Activated CD8-positive, alpha-beta T cell treated with anti-CD3 and anti-CD28 coated beads for 36 hours (primary cell): ENCODE measurements at regions not wholly inside any gene's neighbourhood (a gene's known extent, or its start where the extent isn't known, plus 50 kb on each side); places are given as distances from the start of the nearest gene placed in this dataset.
"Not testable (repeated sequence)": the region's sequence is repeated elsewhere in the genome, so short reads cannot be mapped to it uniquely, and the experiment has no call there.

Experiments
- ATAC-seq: fragments of 200-7000 bp; cut with Tn5 transposase; one replicate; pipeline ENCODE4 v1.10.0; 2021; ENCODE audit warnings: mild to moderate bottlenecking, moderate library complexity
- CTCF ChIA-PET: fragments of 350-600 bp; sonication (Branson Sonifier 250); formaldehyde crosslinking; loops from one replicate; lab custom pipeline; 2021; ENCODE audit warnings: antibody characterized with exemption; lab: Charles Lee
- POLR2A ChIA-PET: fragments of 350-600 bp; sonication (Branson Sonifier 250); formaldehyde crosslinking; loops from one replicate; lab custom pipeline; 2021; ENCODE audit warnings: antibody characterized with exemption; lab: Charles Lee
- DNase-seq: peaks from one replicate; pipeline ENCODE4 v3.0.0-alpha.2; 2020
- H3K27ac Mint-ChIP-seq: one replicate; pipeline ENCODE4 v1.8.0; 2021; ENCODE audit warnings: mild to moderate bottlenecking, mixed read lengths
- H3K27me3 Mint-ChIP-seq: one replicate; pipeline ENCODE4 v1.8.0; 2021; ENCODE audit warnings: mixed read lengths
- H3K36me3 Mint-ChIP-seq: one replicate; pipeline ENCODE4 v1.8.0; 2021; ENCODE audit warnings: low read depth, mixed read lengths
- H3K4me1 Mint-ChIP-seq: one replicate; pipeline ENCODE4 v1.8.0; 2021; ENCODE audit warnings: low read depth, mixed read lengths
- H3K4me3 Mint-ChIP-seq: one replicate; pipeline ENCODE4 v1.8.0; 2021; ENCODE audit warnings: mild to moderate bottlenecking, moderate library complexity, mixed read lengths
- H3K9me3 Mint-ChIP-seq: one replicate; pipeline ENCODE4 v1.8.0; 2021; ENCODE audit warnings: mixed read lengths
- CTCF ChIP-seq: fragments of 200-600 bp; IDR thresholded peaks from one replicate; pipeline ENCODE4 v1.8.0; 2022; ENCODE audit warnings: antibody characterized with exemption, mild to moderate bottlenecking
- intact Hi-C: fragments of 100-400 bp; cut with micrococcal nuclease; formaldehyde crosslinking; loops from one replicate; pipeline ENCODE4 v1.10.0; 2022

- Mint-ChIP-seq H3K27me3 (no peaks in the 10 kb centered on the region), H3K27ac (no peak overlapping the region), H3K4me1 (no peaks in the 10 kb centered on the region), H3K4me3 (no peak overlapping the region), H3K36me3 (no peaks in the 10 kb centered on the region), H3K9me3 (peaks cover 8% of the 10 kb centered on the region)
- no peak for TF ChIP-seq CTCF
- DNase-seq (no peak), ATAC-seq (no peak)
- POLR2A ChIA-PET = no interaction called here
- CTCF ChIA-PET = no interaction called here
- intact Hi-C loops = no loop called here
These were observed 424.4 kb upstream of the LMO3 start for GRCh38 chr12:17030338-17030737.

GRCh38 chr12:17028348-17028747 lies 422.4 kb upstream of the LMO3 start:
- intact Hi-C loops = no loop called here

GRCh38 chr12:17025424-17025823 lies 419.5 kb upstream of the LMO3 start:
- POLR2A ChIA-PET, H3K4me3 Mint-ChIP-seq, H3K36me3 Mint-ChIP-seq, DNase-seq, intact Hi-C loops, H3K27me3 Mint-ChIP-seq, H3K4me1 Mint-ChIP-seq, CTCF ChIA-PET, ATAC-seq, H3K27ac Mint-ChIP-seq: not testable (repeated sequence)
- H3K9me3 Mint-ChIP-seq = peaks cover 12% of the 10 kb centered on the region

More at GRCh38 chr12:17028348-17028747, 422.4 kb upstream of the LMO3 start:
- TF ChIP-seq CTCF = no peak
- DNase-seq (no peak), ATAC-seq (no peak)
- POLR2A ChIA-PET = no interaction called here
- Mint-ChIP-seq H3K9me3 (peaks cover 9% of the 10 kb centered on the region), H3K27me3 (no peaks in the 10 kb centered on the region), H3K4me1 (no peaks in the 10 kb centered on the region), H3K27ac (no peak overlapping the region), H3K36me3 (no peaks in the 10 kb centered on the region), H3K4me3 (no peak overlapping the region)
- CTCF ChIA-PET = no interaction called here

GRCh38 chr12:17020765-17021164 lies 414.8 kb upstream of the LMO3 start:
- TF ChIP-seq CTCF = no peak
- ChIA-PET CTCF (no interaction called here), POLR2A (no interaction called here)
- H3K27me3 Mint-ChIP-seq = no peaks in the 10 kb centered on the region
- intact Hi-C loops = no loop called here
- H3K36me3 Mint-ChIP-seq = no peaks in the 10 kb centered on the region
- H3K4me1 Mint-ChIP-seq = no peaks in the 10 kb centered on the region
- peaks cover 15% of the 10 kb centered on the region for H3K9me3 Mint-ChIP-seq
- DNase-seq = no peak
- H3K27ac Mint-ChIP-seq = no peak overlapping the region
- no peak overlapping the region for H3K4me3 Mint-ChIP-seq
- no peak for ATAC-seq

GRCh38 chr12:17017402-17017801 lies 411.4 kb upstream of the LMO3 start:
- Mint-ChIP-seq H3K9me3 (peaks cover 15% of the 10 kb centered on the region), H3K4me1 (no peaks in the 10 kb centered on the region), H3K27me3 (no peaks in the 10 kb centered on the region), H3K36me3 (no peaks in the 10 kb centered on the region), H3K27ac (no peak overlapping the region), H3K4me3 (no peak overlapping the region)
- POLR2A ChIA-PET = no interaction called here
- CTCF ChIA-PET = no interaction called here
- intact Hi-C loops = no loop called here
- DNase-seq (no peak), ATAC-seq (no peak)
- TF ChIP-seq CTCF = no peak
